Endodermal cell (in vitro differentiated cells): ENCODE measurements at regions not wholly inside any gene's neighbourhood (a gene's known extent, or its start where the extent isn't known, plus 50 kb on each side); places are given as distances from the start of the nearest gene placed in this dataset.
"Not testable (repeated sequence)": the region's sequence is repeated elsewhere in the genome, so short reads cannot be mapped to it uniquely, and the experiment has no call there.

Experiments
- DNase-seq: peaks from one replicate; pipeline ENCODE4 v3.0.0-alpha.2; 2017
- H3K27ac ChIP-seq: 2 replicates; pipeline ENCODE4 v1.5.1; 2013; ENCODE audit warnings: mild to moderate bottlenecking, low read depth, low read length, moderate library complexity
- H3K27me3 ChIP-seq: 2 replicates; pipeline ENCODE4 v1.6.1; 2013; ENCODE audit warnings: mild to moderate bottlenecking, low read length, moderate library complexity; ENCODE audit not compliant: insufficient read depth, control insufficient read depth, poor library complexity, severe bottlenecking
- H3K36me3 ChIP-seq: 2 replicates; pipeline ENCODE4 v1.7.0; 2013; ENCODE audit warnings: mild to moderate bottlenecking, low read length, moderate library complexity; ENCODE audit not compliant: control insufficient read depth, insufficient read depth
- H3K4me1 ChIP-seq: one replicate; pipeline ENCODE4 v1.7.0; 2013; ENCODE audit warnings: low read length; ENCODE audit not compliant: control insufficient read depth, insufficient read depth
- H3K4me3 ChIP-seq: 2 replicates; pipeline ENCODE4 v1.5.1; 2013; ENCODE audit warnings: mild to moderate bottlenecking, low read length, moderate library complexity
- H3K9ac ChIP-seq: 2 replicates; pipeline ENCODE4 v1.6.1; 2013; ENCODE audit warnings: mild to moderate bottlenecking, low read length, moderate library complexity; ENCODE audit not compliant: poor library complexity, severe bottlenecking; ENCODE audit errors: extremely low read depth
- H3K9me3 ChIP-seq: 2 replicates; pipeline ENCODE4 v1.6.1; 2013; ENCODE audit warnings: mild to moderate bottlenecking, low read length, moderate library complexity; ENCODE audit not compliant: control insufficient read depth
- H3K27ac Mint-ChIP-seq: 2 replicates; pipeline ENCODE4 v1.8.0; 2020; ENCODE audit warnings: mixed read lengths
- H3K27me3 Mint-ChIP-seq: 2 replicates; pipeline ENCODE4 v1.8.0; 2021; ENCODE audit warnings: mild to moderate bottlenecking, mixed read lengths; ENCODE audit not compliant: insufficient read depth
- H3K36me3 Mint-ChIP-seq: 2 replicates; pipeline ENCODE4 v1.8.0; 2020; ENCODE audit warnings: low read depth, mixed read lengths
- H3K4me1 Mint-ChIP-seq: 2 replicates; pipeline ENCODE4 v1.8.0; 2020; ENCODE audit warnings: mixed read lengths
- H3K4me3 Mint-ChIP-seq: 2 replicates; pipeline ENCODE4 v1.8.0; 2020; ENCODE audit warnings: mild to moderate bottlenecking, moderate library complexity, mixed read lengths
- H3K9me3 Mint-ChIP-seq: 2 replicates; pipeline ENCODE4 v1.8.0; 2020; ENCODE audit warnings: mild to moderate bottlenecking, mixed read lengths
- CTCF ChIP-seq: fragments of 200-600 bp; sonication (generic); conservative IDR thresholded peaks from 2 replicates; pipeline ENCODE4 v1.5.0; 2021; ENCODE audit warnings: antibody characterized with exemption, mild to moderate bottlenecking
- WGBS, 2 experiments: methylation state at CpG; one replicate each; pipeline versions ENCODE4 v1.1.5 to v1.1.7; 2013; ENCODE audit warnings: missing lambda C conversion rate in 2 of 2, mixed read lengths in 1 of 2; ENCODE audit not compliant: insufficient coverage in 1 of 2, insufficient read length in 1 of 2; 5-methylcytosine and 5-hydroxymethylcytosine counted together

GRCh38 chr3:176328198-176328597, 869.1 kb downstream of the TBL1XR1 start:
- Histone ChIP-seq H3K4me1 (no peaks in the 10 kb centered on the region), H3K36me3 (no peaks in the 10 kb centered on the region), H3K27ac (no peak overlapping the region), H3K9ac (no peak overlapping the region), H3K4me3 (no peak overlapping the region), H3K9me3 (no peaks in the 10 kb centered on the region), H3K27me3 (no peaks in the 10 kb centered on the region)
- Mint-ChIP-seq H3K9me3 (peaks cover 1% of the 10 kb centered on the region), H3K27me3 (no peaks in the 10 kb centered on the region), H3K4me1 (peaks cover 50% of the 10 kb centered on the region), H3K4me3 (no peak overlapping the region), H3K36me3 (peaks cover 2% of the 10 kb centered on the region), H3K27ac (no peak overlapping the region)
- TF ChIP-seq CTCF, result no peak
- DNase-seq, result no peak

- peak; percentile 66 for DNase-seq
- H3K27ac Mint-ChIP-seq, result peak overlapping the region; percentile 93
- H3K36me3 Mint-ChIP-seq, H3K27ac ChIP-seq, H3K9me3 Mint-ChIP-seq, H3K9ac ChIP-seq, H3K27me3 ChIP-seq, H3K4me1 ChIP-seq, H3K9me3 ChIP-seq, H3K36me3 ChIP-seq, H3K27me3 Mint-ChIP-seq, H3K4me3 ChIP-seq: not testable (repeated sequence)
- peak overlapping the region; percentile 72 for H3K4me3 Mint-ChIP-seq
- peaks cover 56% of the 10 kb centered on the region for H3K4me1 Mint-ChIP-seq
- whole genome bisulfite sequencing, 2 experiments, result 23% methylated on average over 6 of the region's 9 CpGs; no CpG with 5 or more reads in 1 of the 2 experiments
Observed at GRCh38 chr3:176326894-176327490, 870.3 kb downstream of the TBL1XR1 start.

GRCh38 chr3:176321532-176321931, 875.8 kb downstream of the TBL1XR1 start:
- H3K36me3 ChIP-seq, H3K4me1 ChIP-seq, H3K9ac ChIP-seq, H3K36me3 Mint-ChIP-seq, H3K27me3 Mint-ChIP-seq, H3K4me3 ChIP-seq, H3K27me3 ChIP-seq, H3K27ac ChIP-seq, H3K9me3 Mint-ChIP-seq, DNase-seq, H3K9me3 ChIP-seq: not testable (repeated sequence)
- WGBS, 2 experiments, result 39 to 40% methylated on average over 1 to 5 of the region's 8 CpGs
- Mint-ChIP-seq H3K4me1 (peaks cover 52% of the 10 kb centered on the region), H3K4me3 (peak overlapping the region; percentile 43), H3K27ac (peak overlapping the region; percentile 89)

DNA sequence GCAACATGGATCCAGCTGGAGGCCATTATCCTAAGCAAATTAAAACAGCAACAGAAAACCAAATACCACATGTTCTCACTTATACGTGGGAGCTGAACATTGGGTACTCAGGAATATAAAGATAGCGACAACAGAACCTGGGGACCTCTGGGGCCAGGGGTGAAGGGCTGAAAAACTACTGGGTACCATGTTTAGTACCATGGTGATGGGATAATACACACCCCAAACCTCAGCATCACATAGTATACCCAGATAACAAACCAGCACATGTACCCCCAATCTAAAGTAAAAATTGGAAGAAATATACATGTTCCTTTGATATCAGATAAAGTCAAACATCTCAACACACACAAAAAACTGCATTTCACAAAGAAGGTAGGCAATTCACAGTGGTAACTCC, 876.2 kb downstream of the TBL1XR1 start:
- TF ChIP-seq CTCF, result no peak
- no peak for DNase-seq
- 52% methylated on average over 2 of the region's 2 CpGs; no CpG with 5 or more reads in 1 of the 2 experiments for WGBS, 2 experiments
- peaks cover 1% of the 10 kb centered on the region for H3K9me3 Mint-ChIP-seq
- H3K36me3 Mint-ChIP-seq, result peaks cover 2% of the 10 kb centered on the region
- no peaks in the 10 kb centered on the region for H3K36me3 ChIP-seq
- H3K27ac Mint-ChIP-seq, result peak overlapping the region; percentile 50
- H3K4me3 ChIP-seq, result no peak overlapping the region
- no peak overlapping the region for H3K27ac ChIP-seq
- H3K9ac ChIP-seq, result no peak overlapping the region
- peaks cover 51% of the 10 kb centered on the region for H3K4me1 Mint-ChIP-seq
- no peaks in the 10 kb centered on the region for H3K27me3 ChIP-seq
- no peaks in the 10 kb centered on the region for H3K27me3 Mint-ChIP-seq
- peak overlapping the region; percentile 43 for H3K4me3 Mint-ChIP-seq
- H3K9me3 ChIP-seq, result no peaks in the 10 kb centered on the region
- no peaks in the 10 kb centered on the region for H3K4me1 ChIP-seq
